ENCODE measurements at regions not wholly inside any gene's neighbourhood (a gene's known extent, or its start where the extent isn't known, plus 50 kb on each side); places are given as distances from the start of the nearest gene placed in this dataset.
A peak's percentile ranks its signal among the peaks of the same experiment; 100 is the strongest.

GRCh38 chr5:71828291-71829040, 109.4 kb downstream of the CARTPT start:
- ATAC-seq (no peak), DNase-seq (no peak), FAIRE-seq (no peak)
- H3K4me3 ChIP-seq = no peak overlapping the region
- no peaks in the 10 kb centered on the region for H3K36me3 ChIP-seq
- no peak overlapping the region for H3K27ac ChIP-seq
- intact Hi-C loops (cut with DNase I) = no loop called here
- H3K4me1 ChIP-seq = peaks cover 0 to 6% (median 0%) of the 10 kb centered on the region in 3 donors
- H3K27me3 ChIP-seq = no peaks in the 10 kb centered on the region
- TF ChIP-seq, protein P1, sequence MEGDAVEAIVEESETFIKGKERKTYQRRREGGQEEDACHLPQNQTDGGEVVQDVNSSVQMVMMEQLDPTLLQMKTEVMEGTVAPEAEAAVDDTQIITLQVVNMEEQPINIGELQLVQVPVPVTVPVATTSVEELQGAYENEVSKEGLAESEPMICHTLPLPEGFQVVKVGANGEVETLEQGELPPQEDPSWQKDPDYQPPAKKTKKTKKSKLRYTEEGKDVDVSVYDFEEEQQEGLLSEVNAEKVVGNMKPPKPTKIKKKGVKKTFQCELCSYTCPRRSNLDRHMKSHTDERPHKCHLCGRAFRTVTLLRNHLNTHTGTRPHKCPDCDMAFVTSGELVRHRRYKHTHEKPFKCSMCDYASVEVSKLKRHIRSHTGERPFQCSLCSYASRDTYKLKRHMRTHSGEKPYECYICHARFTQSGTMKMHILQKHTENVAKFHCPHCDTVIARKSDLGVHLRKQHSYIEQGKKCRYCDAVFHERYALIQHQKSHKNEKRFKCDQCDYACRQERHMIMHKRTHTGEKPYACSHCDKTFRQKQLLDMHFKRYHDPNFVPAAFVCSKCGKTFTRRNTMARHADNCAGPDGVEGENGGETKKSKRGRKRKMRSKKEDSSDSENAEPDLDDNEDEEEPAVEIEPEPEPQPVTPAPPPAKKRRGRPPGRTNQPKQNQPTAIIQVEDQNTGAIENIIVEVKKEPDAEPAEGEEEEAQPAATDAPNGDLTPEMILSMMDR (IDR thresholded peaks at IDR 0.05) = no peak
- WGBS, 2 donors = 72 to 88% methylated on average over 2 of the region's 2 CpGs
- H3K9me3 ChIP-seq = no peaks in the 10 kb centered on the region

GRCh38 chr5:71829206-71829605, 110.1 kb downstream of the CARTPT start:
- TF ChIP-seq, protein P1 (IDR thresholded peaks at IDR 0.05) = no peak
- Histone ChIP-seq H3K4me1 (peaks cover 0 to 6% (median 0%) of the 10 kb centered on the region in 3 donors), H3K4me3 (no peak overlapping the region), H3K27me3 (no peaks in the 10 kb centered on the region), H3K36me3 (no peaks in the 10 kb centered on the region), H3K27ac (no peak overlapping the region), H3K9me3 (no peaks in the 10 kb centered on the region)
- intact Hi-C loops (cut with DNase I) = no loop called here
- ATAC-seq (no peak), DNase-seq (no peak), FAIRE-seq (no peak)
- 84 to 91% methylated on average over 5 of the region's 5 CpGs for WGBS, 2 donors

- FAIRE-seq = no peak
- peak overlapping the region in 2 of 4 donors; percentile 20 to 26 for H3K27ac ChIP-seq
- no peaks in the 10 kb centered on the region for H3K36me3 ChIP-seq
- H3K4me3 ChIP-seq = no peak overlapping the region
- DNase-seq = peak; percentile 21 to 71 (median 56)
- peak; percentile 64 to 91 (median 86) for ATAC-seq
- H3K4me1 ChIP-seq = peaks cover 0 to 6% (median 0%) of the 10 kb centered on the region in 3 donors
- TF ChIP-seq, protein P1 (IDR thresholded peaks at IDR 0.05) = no peak
- no peaks in the 10 kb centered on the region for H3K27me3 ChIP-seq
- WGBS, 2 donors = 58 to 64% methylated on average over 4 of the region's 4 CpGs
- intact Hi-C loops (cut with DNase I) = no loop called here
- H3K9me3 ChIP-seq = no peaks in the 10 kb centered on the region
Observed at GRCh38 chr5:71830681-71831539, 111.8 kb downstream of the CARTPT start.

GRCh38 chr5:71832812-71833715, 114.0 kb downstream of the CARTPT start:
- TF ChIP-seq, protein P1 (IDR thresholded peaks at IDR 0.05) = no peak
- intact Hi-C loops (cut with DNase I) = no loop called here
- Histone ChIP-seq H3K9me3 (no peaks in the 10 kb centered on the region), H3K36me3 (no peaks in the 10 kb centered on the region), H3K27me3 (no peaks in the 10 kb centered on the region), H3K4me1 (peaks cover 0 to 6% (median 0%) of the 10 kb centered on the region in 3 donors), H3K27ac (no peak overlapping the region), H3K4me3 (no peak overlapping the region)
- no peak for FAIRE-seq
- no peak for DNase-seq
- ATAC-seq = no peak
- WGBS, 2 donors = 62 to 71% methylated on average over 4 of the region's 4 CpGs

All from pancreas (tissue), 10 donors.